Psoas muscle (tissue), 7 donors: ENCODE measurements at regions not wholly inside any gene's neighbourhood (a gene's known extent, or its start where the extent isn't known, plus 50 kb on each side); places are given as distances from the start of the nearest gene placed in this dataset.

Experiments used
- ATAC-seq, 4 donors: fragments of 200-7000 bp; cut with Tn5 transposase; one replicate each; pipeline ENCODE4 v1.9.1; 2020; ENCODE audit warnings: moderate library complexity in 3 of 4, mild to moderate bottlenecking in 2 of 4
- DNase-seq, 2 donors: peaks; one replicate each; pipeline ENCODE4 v3.0.0-alpha.2; 2020
- H3K27ac ChIP-seq: fragments of 200-600 bp; one replicate; pipeline ENCODE4 v1.8.0; 2022
- H3K27me3 ChIP-seq, 3 donors: fragments of 200-600 bp in 1 of 3; one replicate each; pipeline versions ENCODE4 v1.6.1 to v1.8.0; 2013 to 2022; ENCODE audit warnings: low read length in 2 of 3, mild to moderate bottlenecking in 2 of 3, moderate library complexity in 1 of 3; ENCODE audit not compliant: insufficient read depth in 3 of 3
- H3K36me3 ChIP-seq, 2 donors: fragments of 200-600 bp in 1 of 2; one replicate each; pipeline versions ENCODE4 v1.6.1 to v1.8.0; 2013 to 2022; ENCODE audit warnings: low read depth in 1 of 2, mild to moderate bottlenecking in 1 of 2, moderate library complexity in 1 of 2; ENCODE audit not compliant: insufficient read depth in 1 of 2
- H3K4me1 ChIP-seq: fragments of 200-600 bp; one replicate; pipeline ENCODE4 v1.8.0; 2022
- H3K4me3 ChIP-seq: fragments of 200-600 bp; one replicate; pipeline ENCODE4 v1.8.0; 2022; ENCODE audit warnings: mild to moderate bottlenecking
- H3K9me3 ChIP-seq: fragments of 200-600 bp; one replicate; pipeline ENCODE4 v1.8.0; 2022
- CTCF ChIP-seq: fragments of 200-600 bp; IDR thresholded peaks from one replicate; pipeline ENCODE4 v1.8.0; 2022; ENCODE audit warnings: antibody characterized with exemption
- WGBS, 3 donors: extraction: QIAGEN DNeasy Blood & Tissue Kit; methylation state at CpG; one replicate each; pipeline versions ENCODE4 v1.1.6 to v1.1.7; 2013; 5-methylcytosine and 5-hydroxymethylcytosine counted together
- intact Hi-C, 2 donors: fragments of 100-400 bp; cut with DNase I; formaldehyde crosslinking; loops; one replicate each; pipeline versions ENCODE4 v1.11.0 to v1.14.2; 2022
- donor health status: healthy with polysubstance abuse.
- donor health status: DM: no; HTN: no; CAD: no; lungs with moderate emphysema.
- donor health status: Bipolar disorder and iron deficiency.
- donor health status: healthy.
- donor health status: DM: yes; HTN: yes; CAD: no.
- donor health status: DM: no; HTN: no; CAD: no.
- donor health status: DM: yes; HTN: yes; CAD: no.

GRCh38 chr1:181953596-181953995, 107.9 kb downstream of the ZNF648 start:
- no peak overlapping the region for H3K27ac ChIP-seq
- H3K27me3 ChIP-seq: no peaks in the 10 kb centered on the region
- WGBS, 3 donors: 89 to 92% (median 91%) methylated on average over 3 of the region's 3 CpGs
- no peaks in the 10 kb centered on the region for H3K4me1 ChIP-seq
- ATAC-seq (no peak), DNase-seq (no peak)
- H3K9me3 ChIP-seq: peaks cover 10% of the 10 kb centered on the region
- no peak for TF ChIP-seq CTCF
- H3K4me3 ChIP-seq: no peak overlapping the region
- H3K36me3 ChIP-seq: no peaks in the 10 kb centered on the region
- intact Hi-C loops: no loop called here

- Histone ChIP-seq H3K36me3 (no peaks in the 10 kb centered on the region), H3K4me3 (no peak overlapping the region), H3K27ac (no peak overlapping the region), H3K4me1 (no peaks in the 10 kb centered on the region), H3K9me3 (no peaks in the 10 kb centered on the region), H3K27me3 (no peaks in the 10 kb centered on the region)
- DNase-seq (no peak), ATAC-seq (no peak)
- TF ChIP-seq CTCF: no peak
- intact Hi-C loops: no loop called here
- 82 to 86% (median 83%) methylated on average over 4 of the region's 4 CpGs for WGBS, 3 donors
Measured at GRCh38 chr1:181951213-181951612, 110.3 kb downstream of the ZNF648 start.

- Histone ChIP-seq H3K36me3 (no peaks in the 10 kb centered on the region), H3K4me1 (no peaks in the 10 kb centered on the region), H3K4me3 (no peak overlapping the region), H3K9me3 (no peaks in the 10 kb centered on the region), H3K27ac (no peak overlapping the region), H3K27me3 (no peaks in the 10 kb centered on the region)
- DNase-seq: no peak
- no peak for ATAC-seq
- 49 to 80% (median 67%) methylated on average over 2 of the region's 2 CpGs for WGBS, 3 donors
- no peak for TF ChIP-seq CTCF
- intact Hi-C loops: no loop called here
Measured at GRCh38 chr1:181949500-181949899, 112.0 kb downstream of the ZNF648 start.

- intact Hi-C loops: no loop called here
- DNase-seq (no peak), ATAC-seq (no peak)
- H3K4me3 ChIP-seq: no peak overlapping the region
- no peaks in the 10 kb centered on the region for H3K36me3 ChIP-seq
- no peaks in the 10 kb centered on the region for H3K4me1 ChIP-seq
- WGBS, 3 donors: 18 to 40% (median 32%) methylated on average over 1 of the region's 1 CpG
- H3K9me3 ChIP-seq: no peaks in the 10 kb centered on the region
- no peaks in the 10 kb centered on the region for H3K27me3 ChIP-seq
- no peak for TF ChIP-seq CTCF
- H3K27ac ChIP-seq: no peak overlapping the region
Measured at GRCh38 chr1:181948372-181948771, 113.1 kb downstream of the ZNF648 start.

- no peaks in the 10 kb centered on the region for H3K4me1 ChIP-seq
- no peak overlapping the region for H3K4me3 ChIP-seq
- ATAC-seq (no peak), DNase-seq (no peak)
- H3K36me3 ChIP-seq: no peaks in the 10 kb centered on the region
- no peaks in the 10 kb centered on the region for H3K27me3 ChIP-seq
- WGBS, 3 donors: 71 to 86% (median 76%) methylated on average over 1 of the region's 1 CpG
- intact Hi-C loops: no loop called here
- no peak overlapping the region for H3K27ac ChIP-seq
- no peaks in the 10 kb centered on the region for H3K9me3 ChIP-seq
- TF ChIP-seq CTCF: no peak
Measured at GRCh38 chr1:181947441-181947840, 114.1 kb downstream of the ZNF648 start.
